ENCODE measurements at regions not wholly inside any gene's neighbourhood (a gene's known extent, or its start where the extent isn't known, plus 50 kb on each side); places are given as distances from the start of the nearest gene placed in this dataset.

- no peaks in the 10 kb centered on the region for H3K79me2 ChIP-seq (ENCODE audit: insufficient read depth, low read length)
- H3K4me3 Mint-ChIP-seq: no peak overlapping the region
- no peak overlapping the region for H2BK15ac ChIP-seq (ENCODE audit: low read depth, low read length)
- H3K9me3 ChIP-seq (ENCODE audit: control insufficient read depth, low read depth, low read length): no peaks in the 10 kb centered on the region
- H3K27me3 ChIP-seq (ENCODE audit: insufficient read depth, low read length): no peaks in the 10 kb centered on the region
- H3K27ac ChIP-seq (ENCODE audit: insufficient read length, low read depth, low read length): no peak overlapping the region
- no peak overlapping the region for H2BK20ac ChIP-seq (ENCODE audit: low read depth, low read length, poor library complexity, severe bottlenecking)
- no peaks in the 10 kb centered on the region for H3K23me2 ChIP-seq (ENCODE audit: insufficient read length, low read depth, low read length, poor library complexity, severe bottlenecking)
- H4K8ac ChIP-seq (replicated peaks; ENCODE audit: insufficient read length, low read depth, low read length): no peak overlapping the region
- H3K4ac ChIP-seq (ENCODE audit: low read depth, low read length): no peak overlapping the region
- no peak overlapping the region for H2BK12ac ChIP-seq (ENCODE audit: insufficient read length, low read depth, low read length)
- H3K23ac ChIP-seq (ENCODE audit: insufficient read length, low read depth, low read length): no peak overlapping the region
- H2AFZ ChIP-seq (ENCODE audit: low read length): no peak overlapping the region
- H3K9ac ChIP-seq (ENCODE audit: extremely low read depth, insufficient read length, low read length): no peak overlapping the region
- H3K4me1 Mint-ChIP-seq: peaks cover 0 to 11% of the 10 kb centered on the region in 2 experiments; a peak in 2 of 4 replicates
- no peaks in the 10 kb centered on the region for H3K79me1 ChIP-seq (ENCODE audit: insufficient read depth, low read depth, low read length, poor library complexity, severe bottlenecking)
- H4K91ac ChIP-seq (ENCODE audit: insufficient read length, low read depth, low read length): no peak overlapping the region
- H2BK120ac ChIP-seq (ENCODE audit: low read depth, low read length, poor library complexity, severe bottlenecking): no peak overlapping the region
- peaks cover 0 to 3% of the 10 kb centered on the region in 2 experiments; a peak in 1 of 5 replicates for H3K9me3 Mint-ChIP-seq
- H3K18ac ChIP-seq (ENCODE audit: insufficient read length, low read depth, low read length): no peak overlapping the region
- no peaks in the 10 kb centered on the region for H3K27me3 Mint-ChIP-seq (ENCODE audit: low read depth)
- H3K36me3 Mint-ChIP-seq (ENCODE audit: insufficient read depth in 1 of 3, low read depth in 3 of 3): peaks cover 0 to 4% (median 0%) of the 10 kb centered on the region in 3 experiments; a peak in 2 of 7 replicates
- H2AK5ac ChIP-seq (ENCODE audit: insufficient read length, low read length): no peak overlapping the region
- no peak overlapping the region for H3K27ac Mint-ChIP-seq
- H3K14ac ChIP-seq (ENCODE audit: insufficient read depth, low read length): no peak overlapping the region
- TF ChIP-seq, protein P1, sequence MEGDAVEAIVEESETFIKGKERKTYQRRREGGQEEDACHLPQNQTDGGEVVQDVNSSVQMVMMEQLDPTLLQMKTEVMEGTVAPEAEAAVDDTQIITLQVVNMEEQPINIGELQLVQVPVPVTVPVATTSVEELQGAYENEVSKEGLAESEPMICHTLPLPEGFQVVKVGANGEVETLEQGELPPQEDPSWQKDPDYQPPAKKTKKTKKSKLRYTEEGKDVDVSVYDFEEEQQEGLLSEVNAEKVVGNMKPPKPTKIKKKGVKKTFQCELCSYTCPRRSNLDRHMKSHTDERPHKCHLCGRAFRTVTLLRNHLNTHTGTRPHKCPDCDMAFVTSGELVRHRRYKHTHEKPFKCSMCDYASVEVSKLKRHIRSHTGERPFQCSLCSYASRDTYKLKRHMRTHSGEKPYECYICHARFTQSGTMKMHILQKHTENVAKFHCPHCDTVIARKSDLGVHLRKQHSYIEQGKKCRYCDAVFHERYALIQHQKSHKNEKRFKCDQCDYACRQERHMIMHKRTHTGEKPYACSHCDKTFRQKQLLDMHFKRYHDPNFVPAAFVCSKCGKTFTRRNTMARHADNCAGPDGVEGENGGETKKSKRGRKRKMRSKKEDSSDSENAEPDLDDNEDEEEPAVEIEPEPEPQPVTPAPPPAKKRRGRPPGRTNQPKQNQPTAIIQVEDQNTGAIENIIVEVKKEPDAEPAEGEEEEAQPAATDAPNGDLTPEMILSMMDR (conservative IDR thresholded peaks at IDR 0.05): no peak
- WGBS (ENCODE audit: extremely low coverage, insufficient read length, low lambda C conversion rate): no CpG with 5 or more reads among the region's 6 CpGs
- DNase-seq: no peak
- H3K4me2 ChIP-seq (ENCODE audit: insufficient read depth, insufficient read length, low read length): no peak overlapping the region
- no peak overlapping the region for H3T11ph ChIP-seq (ENCODE audit: low read length)
- no peak overlapping the region for H2BK5ac ChIP-seq (ENCODE audit: insufficient read length, low read length)
- H4K20me1 ChIP-seq (ENCODE audit: control insufficient read depth, insufficient read depth, insufficient read length): no peaks in the 10 kb centered on the region
- peaks cover 4% of the 10 kb centered on the region; the same call in 1 of the 2 replicates for H3K4me1 ChIP-seq (ENCODE audit: insufficient read depth, low read length)
- no peak overlapping the region for H4K5ac ChIP-seq (ENCODE audit: insufficient read length, low read depth, low read length)
- no peak overlapping the region for H3K56ac ChIP-seq (ENCODE audit: insufficient read length, low read depth, low read length)
Observed at GRCh38 chr18:29104671-29105070, 927.7 kb upstream of the CDH2 start.
